ENCODE measurements at regions not wholly inside any gene's neighbourhood (a gene's known extent, or its start where the extent isn't known, plus 50 kb on each side); places are given as distances from the start of the nearest gene placed in this dataset.
A peak's percentile ranks its signal among the peaks of the same experiment; 100 is the strongest.

DNA sequence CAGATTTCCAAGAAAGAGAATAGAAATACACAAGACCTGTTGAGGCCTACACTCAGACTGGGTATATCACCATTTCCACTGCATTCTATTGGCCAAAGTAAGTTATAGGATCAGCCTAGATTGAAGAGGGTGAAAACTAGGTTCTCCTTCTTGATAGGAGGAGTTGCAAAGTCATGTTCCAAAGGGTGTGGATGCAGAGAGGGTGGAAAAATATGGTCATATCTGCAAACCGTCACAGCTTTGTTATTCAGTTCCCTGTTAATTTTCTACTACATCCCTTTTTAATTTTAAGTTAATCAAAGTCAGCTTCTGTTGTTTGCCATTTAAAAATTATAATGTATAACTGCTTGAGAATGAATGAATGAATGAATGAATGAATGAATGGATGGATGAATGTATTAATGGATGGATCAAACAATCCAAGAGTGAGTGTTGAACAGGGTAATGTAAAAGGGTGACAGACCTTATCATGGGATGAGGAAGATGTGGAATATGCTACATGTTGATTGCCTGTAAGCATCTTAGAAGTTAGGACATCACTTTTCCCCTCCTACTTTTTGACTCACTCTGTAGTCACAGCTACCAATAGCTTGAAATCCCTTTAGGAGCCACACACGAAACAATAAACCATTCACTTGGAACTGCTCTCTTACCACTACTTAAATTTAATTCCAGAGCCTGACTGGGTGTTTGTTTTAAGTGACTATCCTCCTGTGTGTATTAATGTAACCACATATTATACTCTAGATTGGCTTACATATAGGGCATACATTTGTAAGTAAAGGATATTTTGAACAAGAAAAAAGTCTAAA, 121.5 kb downstream of the CCDC34 start:
- no peak for DNase-seq

DNA sequence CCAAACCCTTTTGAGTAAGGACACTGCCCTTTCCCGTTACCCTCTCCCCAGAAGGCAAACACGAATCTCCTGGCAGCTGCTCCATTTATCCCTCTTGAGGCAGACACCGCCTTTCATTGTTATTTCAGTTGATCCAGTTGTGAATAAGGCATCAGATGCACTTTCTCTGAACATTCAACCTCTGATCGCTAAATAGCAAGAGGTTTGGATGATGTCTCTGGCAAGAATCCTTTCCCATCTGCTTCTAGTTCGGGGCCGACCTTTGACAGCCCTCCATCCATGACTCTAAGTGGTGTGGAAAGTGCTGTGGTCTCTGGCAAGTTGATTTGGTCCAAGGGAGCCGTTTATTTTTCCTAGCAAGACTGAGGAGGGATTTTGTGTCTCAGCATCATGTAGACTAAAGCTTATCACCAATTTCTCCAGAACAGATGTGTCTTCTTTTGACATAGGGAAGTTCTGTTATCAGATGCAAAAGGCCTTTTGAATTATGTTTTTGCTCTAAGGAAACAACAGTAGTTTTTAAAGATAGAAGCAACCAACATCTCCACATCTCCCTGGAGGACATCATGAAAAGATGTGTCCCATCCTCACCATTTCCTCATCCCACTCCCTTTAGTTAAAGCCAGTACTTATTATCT, 123.6 kb downstream of the CCDC34 start:
- no peak for DNase-seq

DNA sequence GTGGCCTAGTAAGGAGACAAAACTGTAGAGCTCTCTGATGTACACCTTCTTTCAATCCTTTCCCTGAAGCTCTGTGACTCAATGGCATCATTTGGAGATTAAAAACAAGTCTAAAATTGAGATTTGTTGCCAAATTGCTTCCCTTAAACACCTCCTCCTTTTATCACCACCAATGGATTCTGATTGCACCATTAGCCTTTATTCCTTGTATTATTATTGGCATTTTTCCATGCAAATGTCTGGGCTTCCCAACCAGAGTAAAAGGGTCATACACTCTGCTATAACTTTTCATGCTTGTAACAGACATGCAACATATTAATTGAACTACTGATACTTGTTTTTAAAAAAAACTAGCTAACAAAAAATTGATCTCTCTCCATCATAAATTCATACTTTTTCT, 124.2 kb downstream of the CCDC34 start:
- DNase-seq: no peak

DNA sequence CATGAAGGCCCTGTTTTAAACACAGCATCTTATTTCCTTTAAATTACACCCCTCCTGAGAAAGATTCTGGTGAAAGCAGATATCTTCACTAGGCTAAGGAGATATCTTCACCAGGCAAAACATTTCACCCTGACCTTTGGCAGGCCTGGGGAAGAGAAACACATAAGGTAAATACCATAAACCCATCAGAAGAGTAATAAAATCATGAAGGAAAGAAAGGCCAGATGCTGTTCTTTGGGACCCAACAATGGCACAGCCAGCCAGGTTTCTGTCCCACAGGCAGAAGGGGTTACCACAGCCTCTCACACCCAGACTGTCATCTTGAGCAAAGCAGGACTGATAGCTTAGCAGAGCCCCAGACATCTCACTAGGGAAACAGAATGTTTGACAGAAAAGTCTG, 125.4 kb downstream of the CCDC34 start:
- DNase-seq: no peak

DNA sequence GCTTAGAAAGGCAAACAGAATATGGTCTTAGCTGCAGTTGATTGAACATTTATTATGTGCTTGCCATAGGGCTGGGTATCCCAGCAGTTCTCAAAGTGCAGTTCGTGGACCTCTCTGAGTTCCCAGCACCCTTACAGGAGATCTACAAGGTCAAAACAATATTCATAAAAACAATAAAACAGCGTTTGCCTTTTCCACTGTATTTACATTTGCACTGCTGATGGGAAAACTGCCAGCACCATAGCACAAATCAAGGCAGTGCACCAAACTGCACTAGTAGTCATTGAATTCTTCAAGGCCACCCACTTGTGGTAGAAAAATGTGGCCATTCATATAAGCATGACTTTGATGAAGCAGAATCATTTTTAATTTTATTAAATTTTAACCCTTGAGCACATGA, 128.1 kb downstream of the CCDC34 start:
- DNase-seq: no peak

DNA sequence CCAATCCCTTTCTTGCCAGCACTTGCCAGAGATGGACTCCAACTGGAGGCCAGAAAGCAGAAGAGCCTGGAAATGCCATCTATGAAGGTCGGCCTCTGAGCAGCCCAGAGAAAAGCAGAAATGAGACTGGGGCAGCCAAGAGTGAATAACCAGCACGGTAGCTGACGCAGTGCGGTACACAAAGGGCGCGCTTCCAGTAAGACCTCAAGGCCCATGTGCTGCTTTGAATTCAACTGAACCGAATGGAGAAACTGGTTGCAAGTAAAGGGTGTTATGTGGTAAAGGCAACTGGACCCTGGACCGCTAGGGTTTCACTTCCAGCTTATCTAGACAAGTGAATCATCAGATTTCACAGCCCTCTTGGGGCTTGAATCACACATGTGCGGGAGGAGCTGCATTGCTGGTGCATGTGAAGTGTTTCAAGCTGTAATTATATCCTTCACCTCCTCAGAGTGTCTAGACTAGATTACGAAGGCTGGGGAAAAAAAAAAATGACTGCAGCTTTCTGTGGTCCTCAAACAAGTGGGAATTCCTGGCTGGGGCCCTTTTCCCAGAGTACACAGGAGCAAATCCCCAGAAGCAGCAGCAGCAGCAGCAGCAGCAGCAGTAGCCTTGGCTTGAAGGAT, 128.9 kb downstream of the CCDC34 start:
- peak; percentile 19 for DNase-seq

DNA sequence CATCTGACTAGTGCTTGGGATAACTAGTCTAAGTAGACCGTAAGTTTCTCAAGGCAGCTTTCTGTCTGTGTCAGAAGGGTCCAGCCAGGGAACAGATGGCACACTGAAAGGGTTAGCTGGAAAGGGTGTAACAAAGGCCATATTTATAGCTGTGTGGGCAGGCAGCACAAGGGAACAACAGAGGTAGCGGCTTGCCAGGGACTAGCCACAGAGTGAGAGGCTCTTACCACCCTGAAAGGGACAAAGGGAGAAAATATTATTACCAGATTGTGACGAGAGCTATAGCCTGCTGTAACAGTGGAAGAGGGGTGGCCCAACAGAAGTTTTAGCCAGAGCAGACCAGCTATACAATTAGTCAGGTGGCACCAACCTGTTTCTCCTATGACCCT, 129.4 kb downstream of the CCDC34 start:
- DNase-seq: no peak

DNA sequence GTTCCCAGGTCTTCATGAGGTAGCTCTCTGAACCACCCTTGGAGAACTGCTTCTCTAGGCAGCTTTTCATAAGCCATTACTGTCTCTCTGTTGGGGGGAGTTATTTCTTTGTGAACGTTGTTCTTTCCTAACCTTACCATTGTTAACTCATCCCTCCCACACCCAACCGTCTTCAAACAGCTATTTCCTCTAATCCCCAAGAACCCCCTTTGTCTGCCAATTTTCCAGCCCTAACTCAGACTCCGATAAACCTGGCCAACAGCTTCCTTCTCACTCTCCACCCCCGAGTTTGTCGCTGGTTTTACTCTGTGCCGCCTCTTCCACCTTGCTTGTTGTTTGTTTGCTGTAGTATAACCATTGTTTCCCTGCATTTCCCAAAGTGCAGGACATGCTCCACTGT, 131.5 kb downstream of the CCDC34 start:
- DNase-seq: no peak

DNA sequence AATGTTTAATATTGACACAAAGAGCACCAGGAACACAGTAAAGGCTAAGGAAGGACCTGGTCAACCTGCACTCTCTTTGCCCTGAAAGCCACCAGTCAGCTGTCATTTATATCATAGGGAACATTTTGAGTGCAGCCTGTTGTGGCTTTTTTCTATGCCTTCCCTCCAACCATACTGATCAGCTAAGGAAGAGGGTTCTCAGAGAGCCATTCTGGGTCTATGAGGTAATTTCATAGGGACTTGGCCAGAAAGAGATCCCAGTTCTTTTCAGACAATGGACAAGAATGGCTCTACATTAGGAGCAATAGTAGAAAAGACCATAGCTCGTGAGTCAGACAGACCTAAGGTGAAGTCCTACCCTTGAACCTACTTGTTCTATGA, 132.8 kb downstream of the CCDC34 start:
- no peak for DNase-seq

DNA sequence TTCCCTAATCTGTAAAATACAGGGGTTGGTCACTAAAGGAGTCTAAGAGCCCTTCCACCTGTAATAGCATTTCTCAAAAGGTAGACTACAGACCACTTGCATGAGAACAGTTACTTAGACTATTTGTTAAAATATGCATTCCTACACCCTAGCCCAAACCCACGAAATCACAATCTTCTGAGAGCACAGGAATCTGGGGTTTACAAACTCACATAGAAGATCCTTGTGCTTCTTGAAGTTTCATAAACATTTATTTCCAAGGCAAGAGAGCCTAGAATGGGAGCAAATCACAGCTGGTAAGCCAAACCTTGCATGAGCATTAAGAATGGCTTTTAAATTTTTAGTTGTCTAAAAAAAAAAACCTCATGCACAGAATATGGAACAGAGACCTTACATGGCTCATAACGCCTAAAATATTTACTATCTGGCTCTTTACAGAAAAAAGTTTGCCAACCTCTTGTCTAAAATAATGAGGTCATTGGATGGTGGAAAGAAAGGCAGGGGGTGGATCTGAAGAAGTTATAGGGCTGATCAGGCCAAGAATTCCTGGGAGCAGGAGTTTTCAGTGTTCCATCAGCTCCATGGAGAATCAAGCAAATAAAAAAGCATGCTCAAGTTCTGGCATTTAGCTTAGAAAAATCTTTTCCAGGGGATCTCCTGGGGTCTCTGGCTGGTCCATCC, 133.4 kb downstream of the CCDC34 start:
- no peak for DNase-seq

DNA sequence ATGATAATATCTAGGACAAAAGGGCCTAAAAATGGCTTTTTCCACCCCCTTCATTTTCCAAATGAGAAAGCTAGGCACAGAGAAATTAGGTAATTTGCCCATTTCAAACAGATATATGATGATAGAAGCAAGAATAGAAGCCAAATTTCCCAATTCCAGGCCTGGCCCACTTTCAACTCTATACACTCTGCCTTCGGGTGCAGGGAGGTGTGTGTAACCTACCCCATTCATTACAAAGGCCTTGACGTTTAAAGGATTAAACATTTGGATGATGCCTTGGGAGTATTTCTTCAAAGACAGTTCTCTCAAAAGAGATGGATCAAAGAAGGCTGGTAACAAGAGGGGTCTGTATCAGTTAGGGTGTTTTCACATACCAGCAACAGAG, 134.1 kb downstream of the CCDC34 start:
- DNase-seq: no peak

DNA sequence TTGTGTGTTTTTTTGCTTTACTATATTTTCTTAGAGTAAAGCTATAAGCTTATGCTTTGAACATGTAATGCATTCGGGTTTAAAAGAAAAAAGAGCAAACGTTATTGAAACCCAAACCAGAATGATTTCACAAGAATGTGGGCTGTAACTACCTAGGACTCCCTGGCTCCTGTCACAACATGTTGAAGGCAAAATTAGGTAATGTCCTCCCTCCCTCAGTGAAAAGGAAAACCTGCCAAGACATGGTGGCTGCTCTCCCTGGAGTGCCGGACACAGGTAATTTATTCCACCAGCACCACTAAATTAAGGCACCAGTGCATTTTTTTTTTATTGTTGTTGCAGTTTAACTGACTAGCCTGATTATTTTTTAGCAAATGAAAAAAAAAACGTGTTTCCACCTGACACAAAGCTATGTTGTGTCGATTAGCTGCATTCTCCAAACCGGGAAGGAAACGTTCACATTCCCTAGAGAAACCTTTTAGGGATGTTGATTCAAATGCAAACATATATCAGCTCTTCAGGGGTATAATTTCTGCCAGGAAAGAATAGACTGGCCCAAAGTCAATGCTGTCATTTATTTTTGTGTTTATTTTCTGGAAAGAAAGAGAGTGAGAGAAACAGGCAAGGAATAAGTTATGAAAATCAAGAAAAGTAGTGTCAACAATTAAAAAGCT, 134.6 kb downstream of the CCDC34 start:
- no peak for DNase-seq

DNA sequence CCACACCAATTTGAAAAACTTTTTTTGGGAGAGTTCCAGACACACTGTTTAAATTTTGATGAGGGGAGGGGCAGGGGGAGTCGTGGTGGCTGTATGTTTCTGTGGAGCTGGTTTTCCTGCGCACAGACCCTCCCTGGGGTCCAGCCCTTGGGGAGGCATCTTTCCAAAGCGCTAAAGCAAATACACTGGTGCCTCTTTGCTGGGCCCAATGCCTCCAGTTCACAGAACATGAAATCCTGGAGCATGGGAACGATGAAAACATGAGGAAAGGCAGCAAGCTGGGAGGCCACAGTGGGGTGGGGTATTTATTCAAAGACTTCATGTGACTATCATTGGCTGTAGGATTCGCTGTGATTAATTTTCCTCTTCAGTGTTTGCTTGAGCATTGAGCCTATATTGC, 135.3 kb downstream of the CCDC34 start:
- no peak for DNase-seq

DNA sequence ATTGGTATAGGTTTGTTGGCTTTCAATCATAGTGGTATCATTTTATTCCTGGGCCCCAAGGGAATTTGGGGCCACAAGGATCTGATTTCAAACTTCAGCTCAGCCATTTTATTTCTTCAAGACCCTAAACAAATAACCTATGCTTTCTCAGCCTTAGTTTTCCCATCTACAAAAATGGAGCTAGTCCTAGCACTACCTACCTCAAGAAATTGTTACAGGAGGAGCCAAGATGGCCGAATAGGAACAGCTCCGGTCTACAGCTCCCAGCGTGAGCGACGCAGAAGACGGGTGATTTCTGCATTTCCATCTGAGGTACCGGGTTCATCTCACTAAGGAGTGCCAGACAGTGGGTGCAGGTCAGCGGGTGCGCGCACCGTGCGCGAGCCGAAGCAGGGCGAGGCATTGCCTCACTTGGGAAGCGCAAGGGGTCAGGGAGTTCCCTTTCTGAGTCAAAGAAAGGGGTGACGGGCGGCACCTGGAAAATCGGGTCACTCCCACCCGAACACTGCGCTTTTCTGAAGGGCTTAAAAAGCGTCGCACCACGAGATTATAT, 143.5 kb downstream of the CCDC34 start:
- peak; percentile 37 for DNase-seq

DNA sequence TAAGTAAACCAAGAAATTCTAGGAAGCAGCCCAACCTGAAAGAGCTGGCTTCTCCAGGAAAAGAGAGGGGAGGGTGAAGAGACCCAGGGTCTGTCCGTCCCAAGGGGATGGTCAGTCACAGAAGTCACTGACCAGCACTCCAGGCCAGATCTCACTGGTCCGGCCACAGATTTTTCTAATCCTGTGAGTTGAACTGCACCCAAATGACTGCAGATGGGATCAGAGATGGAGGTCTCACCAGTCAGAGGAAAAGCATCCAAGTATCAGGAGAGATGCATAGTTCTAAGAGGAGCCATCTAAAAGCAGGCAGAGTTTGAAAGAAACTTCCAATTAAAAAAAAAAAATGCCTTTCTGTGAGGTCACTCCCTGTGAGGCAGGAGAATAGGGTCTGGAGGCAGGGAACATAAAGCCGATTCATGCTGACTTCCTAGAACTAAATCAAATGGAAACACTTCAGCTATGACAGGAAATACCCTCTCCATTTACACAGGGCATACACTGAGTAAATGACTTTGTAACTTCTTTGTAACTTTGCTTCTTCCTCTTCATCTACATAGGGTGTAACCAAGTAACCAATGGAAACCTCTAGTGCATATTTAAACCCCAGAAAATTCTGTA, 144.5 kb downstream of the CCDC34 start:
- peak; percentile 63 for DNase-seq

DNA sequence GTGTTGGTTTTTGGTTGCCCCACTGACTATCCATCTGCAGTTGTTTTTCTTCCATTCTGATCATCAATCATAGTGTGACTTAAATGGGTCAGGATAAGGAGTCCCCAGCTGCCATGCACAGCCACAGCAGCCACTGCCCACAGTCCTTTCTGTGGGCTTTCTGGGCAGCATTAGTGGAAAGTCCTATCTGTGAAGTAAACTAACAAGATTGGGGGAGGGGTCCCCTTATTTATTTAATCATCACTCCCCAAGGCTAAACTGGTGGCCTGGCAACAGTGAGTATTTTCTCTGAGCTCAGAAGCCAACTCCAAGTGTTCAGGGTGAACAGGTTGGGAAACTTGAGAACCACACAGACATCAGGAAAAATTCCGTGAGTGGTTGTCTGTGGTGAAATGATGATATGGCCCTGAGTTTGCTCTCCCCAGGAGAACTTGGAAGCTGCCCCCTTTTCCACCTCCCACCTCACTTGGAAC, 145.0 kb downstream of the CCDC34 start:
- peak; percentile 11 for DNase-seq

DNA sequence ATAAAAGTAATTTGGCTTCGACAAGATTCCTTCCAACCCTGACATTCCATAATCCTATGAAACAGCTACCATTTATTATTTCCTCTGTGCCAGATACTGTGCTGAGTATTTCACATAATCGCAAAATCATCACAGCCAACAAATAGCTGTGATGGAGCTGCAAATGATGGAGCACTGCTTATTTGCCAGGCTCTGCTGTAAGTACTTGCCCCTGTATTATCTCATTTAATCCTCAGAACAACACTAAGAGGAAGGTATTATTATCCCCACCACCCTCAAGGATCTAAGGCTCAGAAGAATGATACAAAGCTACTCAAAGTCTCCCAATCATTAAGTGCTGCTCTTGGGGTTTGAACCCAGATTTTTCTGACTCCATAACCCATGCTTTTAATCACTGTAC, 145.5 kb downstream of the CCDC34 start:
- DNase-seq: no peak

DNA sequence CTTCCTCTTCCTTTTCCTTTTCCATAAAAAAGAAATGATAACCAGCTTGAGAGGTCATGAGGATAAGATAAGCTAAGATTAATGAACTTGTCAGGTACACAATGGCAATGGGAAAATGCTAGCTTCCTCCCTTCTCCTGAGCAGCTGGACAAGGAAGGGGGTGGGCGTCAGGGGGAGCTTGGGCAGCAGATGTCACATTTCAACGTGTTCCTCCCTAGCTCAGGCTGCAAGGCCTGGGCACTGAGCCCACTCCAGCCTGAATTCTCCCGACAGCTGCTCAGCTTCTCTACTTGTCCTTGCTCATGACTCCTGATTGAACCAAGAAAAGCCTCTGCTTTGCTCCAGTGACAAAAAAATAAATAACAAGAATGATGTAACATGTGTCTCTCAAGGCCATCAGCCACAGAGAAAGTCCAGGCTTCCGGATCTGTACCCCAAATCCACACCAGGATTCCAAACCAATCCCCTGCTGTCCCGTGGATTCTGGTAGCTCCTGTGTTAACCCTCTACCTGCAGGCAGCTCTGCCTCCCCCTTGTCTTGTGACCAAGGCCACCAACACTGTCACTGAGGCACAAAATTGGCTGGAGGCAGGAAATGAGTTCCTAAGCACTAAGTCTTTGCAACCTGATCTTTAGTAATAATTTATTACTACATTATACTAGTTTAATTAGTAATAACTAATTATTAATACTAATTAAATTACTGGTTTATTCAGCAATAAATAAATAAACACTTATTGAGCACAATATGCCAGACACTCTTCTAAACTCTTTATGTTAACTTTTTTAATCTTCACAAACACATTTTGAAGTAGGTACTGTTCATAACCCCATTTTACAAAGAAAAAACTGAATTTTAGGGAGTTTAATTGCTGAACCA, 146.5 kb downstream of the CCDC34 start:
- DNase-seq: peak; percentile 31

DNA sequence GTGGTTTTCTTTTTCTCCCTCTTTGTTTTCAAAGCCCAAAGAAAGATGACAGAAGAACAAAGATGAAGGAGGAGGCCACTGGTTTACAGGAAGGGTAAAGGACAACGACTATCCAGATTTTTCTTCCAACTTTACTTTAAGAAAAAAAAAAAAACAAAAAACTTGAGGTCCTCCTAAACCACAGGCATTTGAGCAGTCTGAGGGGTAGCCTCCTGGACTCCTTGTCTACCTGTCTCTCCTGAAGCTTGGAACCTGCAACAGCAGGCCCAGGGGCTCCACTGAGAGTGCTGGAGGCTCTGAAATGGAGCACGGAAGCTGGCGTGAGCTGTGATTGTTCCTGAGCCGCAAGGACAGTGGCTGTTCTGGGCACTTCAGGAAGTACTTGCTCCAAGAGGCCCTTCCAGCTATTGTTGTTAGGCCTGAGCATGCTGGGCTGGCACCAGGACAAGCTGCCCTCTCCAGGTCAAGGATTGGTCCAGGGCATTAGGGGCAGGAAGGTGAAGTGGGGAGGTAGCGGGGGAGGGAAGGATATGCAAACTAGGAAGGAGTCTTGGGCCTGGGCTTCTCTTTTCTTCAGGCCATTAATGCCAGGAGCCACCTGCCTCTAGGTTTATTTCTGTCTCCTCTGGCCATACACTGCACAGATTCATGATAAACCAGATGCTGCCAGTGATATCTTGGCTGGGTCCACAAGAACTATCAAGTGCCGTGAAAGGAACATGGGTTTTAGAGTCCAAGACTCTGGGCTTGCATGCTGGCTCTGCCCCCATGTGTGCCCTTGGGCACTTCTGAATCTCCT, 147.3 kb downstream of the CCDC34 start:
- peak; percentile 84 for DNase-seq

DNA sequence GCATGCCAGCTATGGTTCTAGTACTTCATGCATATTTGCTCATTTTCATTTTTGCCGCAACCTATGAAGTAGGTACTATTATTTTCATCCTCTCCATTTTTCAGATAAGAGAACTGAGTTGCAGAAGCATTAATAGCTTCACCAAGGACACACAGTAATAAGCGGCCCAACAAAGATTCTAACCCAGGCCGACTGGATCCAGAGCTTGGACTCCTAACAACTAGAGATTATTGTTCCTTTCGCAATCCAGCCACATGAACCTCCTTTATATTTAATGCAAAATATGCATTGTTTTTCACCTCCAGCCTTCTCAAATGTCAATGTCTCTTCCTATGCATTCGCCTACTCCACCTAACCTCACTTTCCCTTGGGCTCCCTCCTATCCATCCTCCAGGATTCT, 148.3 kb downstream of the CCDC34 start:
- DNase-seq: no peak

Data from DMS53 (cell line).